Epithelial cell of esophagus (primary cell): ENCODE measurements at regions not wholly inside any gene's neighbourhood (a gene's known extent, or its start where the extent isn't known, plus 50 kb on each side); places are given as distances from the start of the nearest gene placed in this dataset.

Experiments
- DNase-seq: peaks from one replicate; pipeline ENCODE4 v3.0.0; 2010; ENCODE audit warnings: low read depth
- H3K4me3 ChIP-seq: 2 replicates; pipeline ENCODE4 v1.5.1; 2011; ENCODE audit warnings: mild to moderate bottlenecking, low read length, control low read depth
- CTCF ChIP-seq: IDR thresholded peaks from 2 replicates; pipeline ENCODE4 v1.5.1; 2011; ENCODE audit warnings: low read depth, mild to moderate bottlenecking, low read length, control low read depth, inconsistent platforms; ENCODE audit not compliant: insufficient read depth; ENCODE audit errors: missing control alignments

- no peak overlapping the region for H3K4me3 ChIP-seq
- peak; percentile 53 for DNase-seq
- TF ChIP-seq CTCF, result no peak
These were observed 177.6 kb upstream of the LRIG3 start for GRCh38 chr12:59097876-59098275.

GRCh38 chr12:59096246-59096645 lies 175.9 kb upstream of the LRIG3 start:
- DNase-seq, result peak; percentile 55

GRCh38 chr12:59093073-59093772 lies 172.9 kb upstream of the LRIG3 start:
- H3K4me3 ChIP-seq, result no peak overlapping the region
- peak; percentile 71 for DNase-seq
- TF ChIP-seq CTCF, result no peak

More at GRCh38 chr12:59096246-59096645, 175.9 kb upstream of the LRIG3 start:
- TF ChIP-seq CTCF, result no peak
- no peak overlapping the region for H3K4me3 ChIP-seq

GRCh38 chr12:59088673-59089072 lies 168.4 kb upstream of the LRIG3 start:
- no peak for DNase-seq
- no peak for TF ChIP-seq CTCF
- no peak overlapping the region for H3K4me3 ChIP-seq

- no peak for TF ChIP-seq CTCF
- DNase-seq, result no peak
- H3K4me3 ChIP-seq, result no peak overlapping the region
These were observed 167.4 kb upstream of the LRIG3 start for GRCh38 chr12:59087691-59088090.

- no peak overlapping the region for H3K4me3 ChIP-seq
These were observed 166.9 kb upstream of the LRIG3 start for GRCh38 chr12:59087077-59087673.

More at GRCh38 chr12:59087077-59087673, 166.9 kb upstream of the LRIG3 start:
- peak; percentile 76 for TF ChIP-seq CTCF
- DNase-seq, result no peak
